Fibroblast of pulmonary artery (primary cell): ENCODE measurements at regions not wholly inside any gene's neighbourhood (a gene's known extent, or its start where the extent isn't known, plus 50 kb on each side); places are given as distances from the start of the nearest gene placed in this dataset.
"Not testable (repeated sequence)": the region's sequence is repeated elsewhere in the genome, so short reads cannot be mapped to it uniquely, and the experiment has no call there.

Experiments
- DNase-seq: peaks from one replicate; pipeline ENCODE4 v3.0.0-alpha.2; 2010; ENCODE audit warnings: low read depth
- H3K4me3 ChIP-seq: replicated peaks from 2 replicates; pipeline ENCODE4 v1.5.1; 2011; ENCODE audit warnings: low read depth, mild to moderate bottlenecking, control low read depth, low read length, moderate library complexity
- CTCF ChIP-seq: IDR thresholded peaks from 2 replicates; pipeline ENCODE4 v1.5.1; 2011; ENCODE audit warnings: mild to moderate bottlenecking, control low read depth, low read length, inconsistent platforms; ENCODE audit errors: missing control alignments

GRCh38 chr2:166661391-166661790 lies 167.3 kb upstream of the SCN7A start:
- H3K4me3 ChIP-seq: no peak overlapping the region
- no peak for DNase-seq
- TF ChIP-seq CTCF: no peak

GRCh38 chr2:166658901-166659300 lies 164.9 kb upstream of the SCN7A start:
- no peak for DNase-seq
- no peak for TF ChIP-seq CTCF
- no peak overlapping the region for H3K4me3 ChIP-seq

GRCh38 chr2:166653185-166653813 lies 159.2 kb upstream of the SCN7A start:
- no peak overlapping the region for H3K4me3 ChIP-seq
- no peak for TF ChIP-seq CTCF
- DNase-seq: peak; percentile 72

GRCh38 chr2:166651991-166652390 lies 157.9 kb upstream of the SCN7A start:
- no peak for TF ChIP-seq CTCF
- H3K4me3 ChIP-seq: no peak overlapping the region
- DNase-seq: no peak

- no peak for TF ChIP-seq CTCF
- peak; percentile 87 for DNase-seq
- H3K4me3 ChIP-seq: no peak overlapping the region
Observed at GRCh38 chr2:166651080-166651675, 157.1 kb upstream of the SCN7A start.

GRCh38 chr2:166647935-166648334 lies 153.9 kb upstream of the SCN7A start:
- no peak overlapping the region for H3K4me3 ChIP-seq
- no peak for TF ChIP-seq CTCF
- DNase-seq: no peak

- TF ChIP-seq CTCF: no peak
- no peak for DNase-seq
- H3K4me3 ChIP-seq: no peak overlapping the region
Observed at GRCh38 chr2:166643980-166644379, 149.9 kb upstream of the SCN7A start.

GRCh38 chr2:166641516-166641915 lies 147.5 kb upstream of the SCN7A start:
- DNase-seq, H3K4me3 ChIP-seq: not testable (repeated sequence)
